Esophagus (tissue), 2 donors: ENCODE measurements at regions not wholly inside any gene's neighbourhood (a gene's known extent, or its start where the extent isn't known, plus 50 kb on each side); places are given as distances from the start of the nearest gene placed in this dataset.
A peak's percentile ranks its signal among the peaks of the same experiment; 100 is the strongest.
"Not testable (repeated sequence)": the region's sequence is repeated elsewhere in the genome, so short reads cannot be mapped to it uniquely, and the experiment has no call there.

Experiments used
- H3K27ac ChIP-seq, 2 donors: one replicate each; pipeline ENCODE4 v1.5.1; 2013; ENCODE audit warnings: low read depth in 2 of 2, mild to moderate bottlenecking in 2 of 2, inconsistent platforms in 1 of 2, low read length in 1 of 2, moderate library complexity in 1 of 2
- H3K27me3 ChIP-seq, 2 donors: one replicate each; pipeline ENCODE4 v1.6.1; 2013; ENCODE audit warnings: low read length in 2 of 2, control low read depth in 1 of 2, mild to moderate bottlenecking in 1 of 2; ENCODE audit not compliant: insufficient read depth in 2 of 2, control insufficient read depth in 1 of 2
- H3K36me3 ChIP-seq, 2 donors: one replicate each; pipeline ENCODE4 v1.6.1; 2013; ENCODE audit warnings: low read length in 1 of 2; ENCODE audit not compliant: control insufficient read depth in 2 of 2, insufficient read depth in 2 of 2
- H3K4me1 ChIP-seq, 2 donors: one replicate each; pipeline ENCODE4 v1.6.1; 2013; ENCODE audit warnings: low read length in 1 of 2; ENCODE audit not compliant: control insufficient read depth in 2 of 2, insufficient read depth in 2 of 2
- H3K4me3 ChIP-seq, 2 donors: one replicate each; pipeline ENCODE4 v1.5.1; 2013; ENCODE audit warnings: low read length in 2 of 2, mild to moderate bottlenecking in 2 of 2, low read depth in 1 of 2, moderate library complexity in 1 of 2
- H3K9me3 ChIP-seq, 2 donors: one replicate each; pipeline ENCODE4 v1.6.1; 2013; ENCODE audit warnings: mild to moderate bottlenecking in 2 of 2, low read depth in 1 of 2, low read length in 1 of 2, moderate library complexity in 1 of 2; ENCODE audit not compliant: control insufficient read depth in 2 of 2, insufficient read depth in 1 of 2
- WGBS, 2 donors: extraction: QIAGEN DNeasy Blood & Tissue Kit; methylation state at CpG; one replicate each; pipeline ENCODE4 v1.1.7; 2013; 5-methylcytosine and 5-hydroxymethylcytosine counted together
- donor health status: healthy with polysubstance abuse.
- donor health status: Bipolar disorder and iron deficiency.

DNA sequence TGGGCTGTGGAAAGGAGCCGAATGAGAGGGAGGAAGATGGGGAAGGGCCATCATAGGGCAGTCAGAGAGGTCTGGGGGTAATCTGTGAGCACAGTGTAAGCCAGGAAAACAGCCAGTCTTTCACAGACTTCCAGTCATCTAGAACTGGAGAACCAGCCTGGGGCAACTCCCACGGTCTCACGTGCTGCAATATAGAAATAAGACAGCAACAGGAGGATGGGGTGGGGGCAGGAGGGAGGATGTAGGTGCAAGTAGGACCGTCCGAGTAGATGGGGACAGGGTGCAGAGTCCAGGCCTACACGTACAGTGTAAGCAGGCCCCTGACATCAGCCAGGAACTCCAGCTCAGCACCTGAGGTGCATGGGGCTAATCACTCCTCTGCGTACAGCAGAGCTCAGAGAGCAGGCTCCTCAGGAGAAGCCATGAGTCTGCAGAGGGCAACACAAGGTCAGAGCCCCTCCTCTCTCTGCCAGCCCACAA lies 58.2 kb upstream of the TNFAIP3 start:
- Histone ChIP-seq H3K36me3 (no peaks in the 10 kb centered on the region), H3K4me3 (no peak overlapping the region), H3K9me3 (no peaks in the 10 kb centered on the region), H3K27ac (no peak overlapping the region), H3K4me1 (peaks cover 0 to 4% of the 10 kb centered on the region in 2 donors), H3K27me3 (no peaks in the 10 kb centered on the region)
- 82 to 87% methylated on average over 7 of the region's 7 CpGs for WGBS, 2 donors

- not testable (repeated sequence) for H3K36me3 ChIP-seq, H3K4me3 ChIP-seq, H3K27me3 ChIP-seq, H3K27ac ChIP-seq, H3K4me1 ChIP-seq, H3K9me3 ChIP-seq
- 83 to 90% methylated on average over 7 of the region's 7 CpGs for WGBS, 2 donors
Observed at GRCh38 chr6:137809895-137810553, 57.0 kb upstream of the TNFAIP3 start.

DNA sequence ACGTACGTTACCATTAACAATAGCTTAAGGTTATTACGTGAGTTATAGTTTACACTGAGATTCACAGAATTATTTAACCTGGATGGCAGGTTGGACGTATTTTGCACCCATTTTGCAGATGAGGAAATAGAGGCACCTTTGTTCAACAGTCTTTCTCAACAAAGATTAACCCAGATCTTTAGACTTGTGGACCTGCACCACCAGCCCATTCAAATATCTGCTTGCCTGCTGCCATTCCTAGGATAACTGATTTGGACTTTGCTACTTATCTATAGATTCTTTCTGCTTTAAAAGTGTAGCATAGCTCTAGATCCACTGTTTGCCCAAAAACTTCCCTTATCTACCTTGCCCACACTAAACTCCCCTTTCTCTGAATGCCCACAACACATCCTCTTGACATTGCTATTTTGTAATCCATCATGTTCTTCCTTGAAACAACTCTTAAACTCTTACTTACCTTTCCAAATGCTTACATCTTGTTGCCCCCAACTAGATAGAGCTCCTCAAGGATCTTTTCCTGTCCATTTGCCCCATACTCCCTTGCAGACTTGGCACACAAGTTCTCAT lies 56.4 kb upstream of the TNFAIP3 start:
- Histone ChIP-seq H3K4me3 (no peak overlapping the region), H3K27ac (no peak overlapping the region)
- WGBS, 2 donors, result 96% methylated on average over 4 of the region's 4 CpGs

GRCh38 chr6:137811121-137811915 lies 55.7 kb upstream of the TNFAIP3 start:
- Histone ChIP-seq H3K36me3 (no peaks in the 10 kb centered on the region), H3K27me3 (no peaks in the 10 kb centered on the region), H3K9me3 (no peaks in the 10 kb centered on the region), H3K4me3 (no peak overlapping the region), H3K4me1 (peaks cover 0 to 4% of the 10 kb centered on the region in 2 donors), H3K27ac (peak overlapping the region in 1 of 2 donors; percentile 24)
- WGBS, 2 donors, result 35 to 39% methylated on average over 13 of the region's 13 CpGs

More for the DNA sequence above, 56.4 kb upstream of the TNFAIP3 start:
- no peaks in the 10 kb centered on the region for H3K36me3 ChIP-seq
- no peaks in the 10 kb centered on the region for H3K27me3 ChIP-seq
- no peaks in the 10 kb centered on the region for H3K9me3 ChIP-seq
- H3K4me1 ChIP-seq, result peaks cover 0 to 4% of the 10 kb centered on the region in 2 donors

- no peaks in the 10 kb centered on the region for H3K27me3 ChIP-seq
- H3K4me3 ChIP-seq, result no peak overlapping the region
- peaks cover 0 to 4% of the 10 kb centered on the region in 2 donors for H3K4me1 ChIP-seq
- no peaks in the 10 kb centered on the region for H3K9me3 ChIP-seq
- no peaks in the 10 kb centered on the region for H3K36me3 ChIP-seq
- 74 to 79% methylated on average over 6 of the region's 6 CpGs for WGBS, 2 donors
- H3K27ac ChIP-seq, result peak overlapping the region in 1 of 2 donors; percentile 24
Observed at GRCh38 chr6:137811916-137812553, 55.0 kb upstream of the TNFAIP3 start.

DNA sequence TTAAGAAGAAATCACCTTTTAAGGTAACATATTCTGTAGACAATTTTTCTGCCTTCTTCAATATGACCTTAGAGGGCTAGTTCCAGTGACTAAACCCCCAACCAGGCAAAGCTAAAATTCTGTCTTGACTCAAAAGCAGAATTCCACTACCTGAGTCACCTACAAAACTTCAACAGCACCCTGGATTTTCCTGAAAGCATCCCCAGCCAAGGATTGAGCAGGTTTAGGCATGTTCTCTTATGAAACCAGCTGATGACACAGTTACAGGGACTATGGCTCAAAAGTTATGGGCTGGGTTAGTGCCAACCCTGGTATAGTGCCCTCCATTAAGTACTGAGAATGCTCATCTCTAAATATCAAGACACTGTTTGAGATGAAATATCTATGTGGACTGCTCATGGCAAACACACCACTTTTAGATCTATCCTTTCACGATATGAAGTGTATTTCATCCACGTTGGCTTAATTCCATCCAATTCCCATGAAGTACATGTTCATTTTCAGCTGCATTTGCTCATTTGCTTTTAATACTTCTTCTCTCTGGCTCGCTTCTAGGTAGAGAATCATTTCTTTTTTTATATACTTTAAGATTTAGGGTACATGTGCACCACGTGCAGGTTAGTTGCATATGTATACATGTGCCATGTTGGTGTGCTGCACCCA lies 53.6 kb upstream of the TNFAIP3 start:
- no peaks in the 10 kb centered on the region for H3K36me3 ChIP-seq
- H3K9me3 ChIP-seq, result no peaks in the 10 kb centered on the region
- H3K4me1 ChIP-seq, result peaks cover 0 to 4% of the 10 kb centered on the region in 2 donors
- no peak overlapping the region for H3K27ac ChIP-seq
- WGBS, 2 donors, result 71 to 83% methylated on average over 4 of the region's 4 CpGs
- no peaks in the 10 kb centered on the region for H3K27me3 ChIP-seq
- no peak overlapping the region for H3K4me3 ChIP-seq

- 90 to 91% methylated on average over 2 of the region's 3 CpGs for WGBS, 2 donors
- H3K27me3 ChIP-seq, H3K4me3 ChIP-seq, H3K27ac ChIP-seq, H3K9me3 ChIP-seq, H3K4me1 ChIP-seq, H3K36me3 ChIP-seq: not testable (repeated sequence)
Observed at GRCh38 chr6:137814030-137814429, 53.0 kb upstream of the TNFAIP3 start.

DNA sequence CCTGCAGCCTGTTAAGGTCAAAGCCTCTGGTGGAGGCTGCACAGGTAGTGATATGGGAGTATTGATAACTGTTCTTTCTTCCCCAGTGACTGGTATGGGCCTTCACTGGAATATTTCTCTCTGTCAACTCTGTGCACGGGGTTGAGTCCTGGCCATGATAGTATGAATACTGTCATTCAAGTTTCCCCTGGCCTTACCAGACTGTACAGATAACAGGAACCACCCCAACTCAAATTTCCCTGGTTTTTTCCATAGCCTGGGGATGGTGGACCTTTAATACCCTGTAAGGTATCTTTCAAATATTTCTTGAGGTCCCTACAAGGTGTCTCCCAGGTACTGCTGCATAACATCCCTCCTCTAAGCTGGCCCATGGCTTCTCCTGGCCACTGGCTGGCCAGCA lies 51.4 kb upstream of the TNFAIP3 start:
- 71 to 79% methylated on average over 1 of the region's 1 CpG for WGBS, 2 donors
- Histone ChIP-seq H3K27ac (no peak overlapping the region), H3K4me3 (no peak overlapping the region)

GRCh38 chr6:137816133-137816579 lies 50.9 kb upstream of the TNFAIP3 start:
- no peak overlapping the region for H3K27ac ChIP-seq
- no peak overlapping the region for H3K4me3 ChIP-seq

More for the DNA sequence above, 51.4 kb upstream of the TNFAIP3 start:
- no peaks in the 10 kb centered on the region for H3K9me3 ChIP-seq
- no peaks in the 10 kb centered on the region for H3K27me3 ChIP-seq
- no peaks in the 10 kb centered on the region for H3K4me1 ChIP-seq
- H3K36me3 ChIP-seq, result no peaks in the 10 kb centered on the region

More at GRCh38 chr6:137816133-137816579, 50.9 kb upstream of the TNFAIP3 start:
- WGBS, 2 donors, result 67 to 71% methylated on average over 6 of the region's 6 CpGs
- no peaks in the 10 kb centered on the region for H3K27me3 ChIP-seq
- H3K9me3 ChIP-seq, result no peaks in the 10 kb centered on the region
- H3K4me1 ChIP-seq, result no peaks in the 10 kb centered on the region
- no peaks in the 10 kb centered on the region for H3K36me3 ChIP-seq
